HEK293 (cell line): ENCODE measurements at regions not wholly inside any gene's neighbourhood (a gene's known extent, or its start where the extent isn't known, plus 50 kb on each side); places are given as distances from the start of the nearest gene placed in this dataset.

ENCODE experiments used
- CTCF ChIA-PET: fragments of 350-600 bp; formaldehyde crosslinking; extraction: SDS; loops from one replicate; lab custom pipeline; 2021; ENCODE audit warnings: antibody characterized with exemption; lab: Yijun Ruan, JAX
- POLR2A ChIA-PET: fragments of 300-600 bp; formaldehyde crosslinking; extraction: SDS; loops from one replicate; lab custom pipeline; 2020; ENCODE audit warnings: antibody characterized with exemption, inconsistent platforms; lab: Yijun Ruan, JAX
- H3K27ac ChIP-seq: fragments of 200-500 bp; sonication (Bioruptor generic); 2 replicates; pipeline ENCODE4 v1.5.1; 2014; ENCODE audit warnings: low read depth, low read length, control low read depth, inconsistent platforms; ENCODE audit errors: extremely low read depth
- H3K36me3 ChIP-seq, 2 experiments: fragments of 200-500 bp in 1 of 2; sonication (Bioruptor generic) in 1 of 2; 1 replicate in 1 of 2; 2 replicates in 1 of 2; pipeline ENCODE4 v1.5.1; 2014 to 2017; ENCODE audit warnings: inconsistent platforms in 2 of 2, low read length in 2 of 2; ENCODE audit not compliant: control insufficient read depth in 2 of 2, insufficient read depth in 1 of 2
- H3K4me1 ChIP-seq: fragments of 200-500 bp; sonication (Bioruptor generic); 2 replicates; pipeline ENCODE4 v1.5.1; 2014; ENCODE audit warnings: mild to moderate bottlenecking, low read length, inconsistent platforms; ENCODE audit not compliant: control insufficient read depth, insufficient read depth
- H3K4me3 ChIP-seq: 2 replicates; pipeline ENCODE4 v1.5.1; 2011; ENCODE audit warnings: low read depth, mild to moderate bottlenecking, control low read depth, low read length, moderate library complexity
- H3K9me3 ChIP-seq: fragments of 200-500 bp; sonication (Bioruptor generic); 2 replicates; pipeline ENCODE4 v1.5.1; 2014; ENCODE audit warnings: low read depth, low read length, inconsistent platforms; ENCODE audit not compliant: control insufficient read depth, insufficient read depth
- CTCF ChIP-seq: fragments of 450-650 bp; formaldehyde crosslinking; IDR thresholded peaks from 2 replicates; pipeline ENCODE4 v1.5.1; 2016; ENCODE audit warnings: missing biosample characterization, missing genetic modification characterization
- GLI2 ChIP-seq: fragments of 450-650 bp; formaldehyde crosslinking; IDR thresholded peaks from 2 replicates; pipeline ENCODE4; 2017; ENCODE audit warnings: missing biosample characterization, missing genetic modification characterization, low read depth, borderline replicate concordance
- HOXA7 ChIP-seq: sonication (generic); formaldehyde crosslinking; IDR thresholded peaks from 2 replicates; pipeline ENCODE4 v1.8.1; 2022; ENCODE audit warnings: missing genetic modification reagents, borderline replicate concordance
- KLF9 ChIP-seq: fragments of 450-650 bp; formaldehyde crosslinking; IDR thresholded peaks from 2 replicates; pipeline ENCODE4 v1.5.1; 2016; ENCODE audit warnings: missing biosample characterization, missing genetic modification characterization, low read depth
- PRDM1 ChIP-seq: fragments of 450-650 bp; formaldehyde crosslinking; IDR thresholded peaks from 2 replicates; pipeline ENCODE4; 2016; ENCODE audit warnings: missing biosample characterization, missing genetic modification characterization
- SETDB1 ChIP-seq: IDR thresholded peaks from one replicate; pipeline ENCODE4 v1.6.1; 2017; ENCODE audit warnings: mild to moderate bottlenecking, low read length, moderate library complexity, mixed read lengths; ENCODE audit not compliant: insufficient read length
- ZFP3 ChIP-seq: fragments of 450-650 bp; formaldehyde crosslinking; IDR thresholded peaks from 2 replicates; pipeline ENCODE4 v1.5.1; 2016; ENCODE audit warnings: low read depth, missing biosample characterization, missing genetic modification characterization
- ZFP41 ChIP-seq: fragments of 450-650 bp; formaldehyde crosslinking; IDR thresholded peaks from 2 replicates; pipeline ENCODE4 v1.5.1; 2016; ENCODE audit warnings: missing biosample characterization, missing genetic modification characterization, borderline replicate concordance
- ZFP69B ChIP-seq: fragments of 450-650 bp; formaldehyde crosslinking; IDR thresholded peaks from 2 replicates; pipeline ENCODE4 v1.5.1; 2016; ENCODE audit warnings: missing biosample characterization, missing genetic modification characterization
- ZNF140 ChIP-seq: fragments of 450-650 bp; formaldehyde crosslinking; IDR thresholded peaks from 2 replicates; pipeline ENCODE4 v1.5.1; 2016; ENCODE audit warnings: missing biosample characterization, missing genetic modification characterization
- ZNF184 ChIP-seq: fragments of 450-650 bp; IDR thresholded peaks from 2 replicates; pipeline ENCODE4 v1.5.1; 2018; ENCODE audit warnings: missing biosample characterization, mild to moderate bottlenecking, missing genetic modification characterization
- ZNF311 ChIP-seq: fragments of 450-650 bp; formaldehyde crosslinking; IDR thresholded peaks from 2 replicates; pipeline ENCODE4 v1.5.1; 2017; ENCODE audit warnings: missing biosample characterization, missing genetic modification characterization, borderline replicate concordance
- ZNF366 ChIP-seq: fragments of 450-650 bp; formaldehyde crosslinking; conservative IDR thresholded peaks from 2 replicates; pipeline ENCODE4 v1.5.1; 2016; ENCODE audit warnings: missing biosample characterization, missing genetic modification characterization
- ZNF548 ChIP-seq: fragments of 450-650 bp; formaldehyde crosslinking; IDR thresholded peaks from 2 replicates; pipeline ENCODE4 v1.5.1; 2016; ENCODE audit warnings: missing biosample characterization, missing genetic modification characterization
- ZNF580 ChIP-seq: fragments of 450-650 bp; formaldehyde crosslinking; IDR thresholded peaks from 2 replicates; pipeline ENCODE4 v1.5.1; 2016; ENCODE audit warnings: missing biosample characterization, missing genetic modification characterization
- ZNF626 ChIP-seq: fragments of 450-650 bp; sonication (Bioruptor Pico); formaldehyde crosslinking; IDR thresholded peaks from 2 replicates; pipeline ENCODE4 v1.5.1; 2018; ENCODE audit warnings: missing biosample characterization, missing genetic modification characterization, inconsistent platforms
- ZNF677 ChIP-seq: fragments of 450-650 bp; IDR thresholded peaks from 2 replicates; pipeline ENCODE4 v1.5.0; 2018; ENCODE audit warnings: missing biosample characterization, mild to moderate bottlenecking, missing genetic modification characterization, moderate library complexity
- ZNF768 ChIP-seq: fragments of 450-650 bp; formaldehyde crosslinking; IDR thresholded peaks from 2 replicates; pipeline ENCODE4 v1.5.1; 2018; ENCODE audit warnings: missing biosample characterization, mild to moderate bottlenecking, missing genetic modification characterization
- ZSCAN18 ChIP-seq: fragments of 450-650 bp; formaldehyde crosslinking; IDR thresholded peaks from 2 replicates; pipeline ENCODE4 v1.5.1; 2016; ENCODE audit warnings: missing biosample characterization, missing genetic modification characterization
- TF ChIP-seq, protein P1 (sequence below): fragments of 450-650 bp; formaldehyde crosslinking; IDR thresholded peaks from 2 replicates; pipeline ENCODE4 v1.5.1; 2017; ENCODE audit warnings: missing biosample characterization, missing genetic modification characterization
- TF ChIP-seq, protein P2 (sequence below): fragments of 450-650 bp; formaldehyde crosslinking; IDR thresholded peaks from 2 replicates; pipeline ENCODE4 v1.5.1; 2016; ENCODE audit warnings: missing biosample characterization, missing genetic modification characterization
- TF ChIP-seq, protein P3 (sequence below): fragments of 450-650 bp; formaldehyde crosslinking; IDR thresholded peaks from 2 replicates; pipeline ENCODE4 v1.5.1; 2016; ENCODE audit warnings: missing biosample characterization, missing genetic modification characterization
- TF ChIP-seq, protein P4 (sequence below): fragments of 450-650 bp; formaldehyde crosslinking; conservative IDR thresholded peaks from 2 replicates; pipeline ENCODE4 v1.5.1; 2016; ENCODE audit warnings: low read depth, missing biosample characterization, missing genetic modification characterization

GRCh38 chr4:114034189-114034588 lies 54.7 kb upstream of the ARSJ start:
- POLR2A ChIA-PET, result interaction anchor here (0.6 kb wide), 1 partner anchor 20 kb away, joined by 4 read pairs; no protein-coding TSS in a partner anchor
- Histone ChIP-seq H3K4me1 (no peaks in the 10 kb centered on the region), H3K36me3 (no peaks in the 10 kb centered on the region)
- TF ChIP-seq ZNF184 (tag by site-specific recombination) (no peak), ZFP3 (tag by site-specific recombination) (no peak), ZNF580 (tag by site-specific recombination) (no peak), ZNF626 (tag by site-specific recombination) (no peak), SETDB1 (no peak), CTCF (tag by site-specific recombination) (no peak), ZFP69B (no peak), ZSCAN18 (tag by site-specific recombination) (no peak), ZNF768 (no peak), ZFP41 (tag by site-specific recombination) (no peak), ZNF311 (no peak), ZNF548 (no peak), ZNF140 (tag by site-specific recombination) (no peak), KLF9 (tag by site-specific recombination) (no peak), ZNF677 (tag by site-specific recombination) (no peak), HOXA7 (no peak)
- TF ChIP-seq, protein P1, sequence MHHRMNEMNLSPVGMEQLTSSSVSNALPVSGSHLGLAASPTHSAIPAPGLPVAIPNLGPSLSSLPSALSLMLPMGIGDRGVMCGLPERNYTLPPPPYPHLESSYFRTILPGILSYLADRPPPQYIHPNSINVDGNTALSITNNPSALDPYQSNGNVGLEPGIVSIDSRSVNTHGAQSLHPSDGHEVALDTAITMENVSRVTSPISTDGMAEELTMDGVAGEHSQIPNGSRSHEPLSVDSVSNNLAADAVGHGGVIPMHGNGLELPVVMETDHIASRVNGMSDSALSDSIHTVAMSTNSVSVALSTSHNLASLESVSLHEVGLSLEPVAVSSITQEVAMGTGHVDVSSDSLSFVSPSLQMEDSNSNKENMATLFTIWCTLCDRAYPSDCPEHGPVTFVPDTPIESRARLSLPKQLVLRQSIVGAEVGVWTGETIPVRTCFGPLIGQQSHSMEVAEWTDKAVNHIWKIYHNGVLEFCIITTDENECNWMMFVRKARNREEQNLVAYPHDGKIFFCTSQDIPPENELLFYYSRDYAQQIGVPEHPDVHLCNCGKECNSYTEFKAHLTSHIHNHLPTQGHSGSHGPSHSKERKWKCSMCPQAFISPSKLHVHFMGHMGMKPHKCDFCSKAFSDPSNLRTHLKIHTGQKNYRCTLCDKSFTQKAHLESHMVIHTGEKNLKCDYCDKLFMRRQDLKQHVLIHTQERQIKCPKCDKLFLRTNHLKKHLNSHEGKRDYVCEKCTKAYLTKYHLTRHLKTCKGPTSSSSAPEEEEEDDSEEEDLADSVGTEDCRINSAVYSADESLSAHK (tag by site-specific recombination), result no peak
- TF ChIP-seq, protein P2, sequence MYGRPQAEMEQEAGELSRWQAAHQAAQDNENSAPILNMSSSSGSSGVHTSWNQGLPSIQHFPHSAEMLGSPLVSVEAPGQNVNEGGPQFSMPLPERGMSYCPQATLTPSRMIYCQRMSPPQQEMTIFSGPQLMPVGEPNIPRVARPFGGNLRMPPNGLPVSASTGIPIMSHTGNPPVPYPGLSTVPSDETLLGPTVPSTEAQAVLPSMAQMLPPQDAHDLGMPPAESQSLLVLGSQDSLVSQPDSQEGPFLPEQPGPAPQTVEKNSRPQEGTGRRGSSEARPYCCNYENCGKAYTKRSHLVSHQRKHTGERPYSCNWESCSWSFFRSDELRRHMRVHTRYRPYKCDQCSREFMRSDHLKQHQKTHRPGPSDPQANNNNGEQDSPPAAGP, result no peak
- TF ChIP-seq, all 188 proteins: peak for 0
- Histone ChIP-seq H3K27ac (no peak overlapping the region), H3K9me3 (no peaks in the 10 kb centered on the region), H3K4me3 (no peak overlapping the region)
- CTCF ChIA-PET, result no interaction called here

- POLR2A ChIA-PET, result no interaction called here
- H3K36me3 ChIP-seq, result no peaks in the 10 kb centered on the region
- H3K27ac ChIP-seq, result no peak overlapping the region
- no peak for TF ChIP-seq ZNF366 (tag by site-specific recombination)
- no peak for TF ChIP-seq GLI2 (tag by site-specific recombination)
- TF ChIP-seq, protein P3, sequence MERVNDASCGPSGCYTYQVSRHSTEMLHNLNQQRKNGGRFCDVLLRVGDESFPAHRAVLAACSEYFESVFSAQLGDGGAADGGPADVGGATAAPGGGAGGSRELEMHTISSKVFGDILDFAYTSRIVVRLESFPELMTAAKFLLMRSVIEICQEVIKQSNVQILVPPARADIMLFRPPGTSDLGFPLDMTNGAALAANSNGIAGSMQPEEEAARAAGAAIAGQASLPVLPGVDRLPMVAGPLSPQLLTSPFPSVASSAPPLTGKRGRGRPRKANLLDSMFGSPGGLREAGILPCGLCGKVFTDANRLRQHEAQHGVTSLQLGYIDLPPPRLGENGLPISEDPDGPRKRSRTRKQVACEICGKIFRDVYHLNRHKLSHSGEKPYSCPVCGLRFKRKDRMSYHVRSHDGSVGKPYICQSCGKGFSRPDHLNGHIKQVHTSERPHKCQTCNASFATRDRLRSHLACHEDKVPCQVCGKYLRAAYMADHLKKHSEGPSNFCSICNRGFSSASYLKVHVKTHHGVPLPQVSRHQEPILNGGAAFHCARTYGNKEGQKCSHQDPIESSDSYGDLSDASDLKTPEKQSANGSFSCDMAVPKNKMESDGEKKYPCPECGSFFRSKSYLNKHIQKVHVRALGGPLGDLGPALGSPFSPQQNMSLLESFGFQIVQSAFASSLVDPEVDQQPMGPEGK (tag by site-specific recombination), result no peak
- TF ChIP-seq, protein P4, sequence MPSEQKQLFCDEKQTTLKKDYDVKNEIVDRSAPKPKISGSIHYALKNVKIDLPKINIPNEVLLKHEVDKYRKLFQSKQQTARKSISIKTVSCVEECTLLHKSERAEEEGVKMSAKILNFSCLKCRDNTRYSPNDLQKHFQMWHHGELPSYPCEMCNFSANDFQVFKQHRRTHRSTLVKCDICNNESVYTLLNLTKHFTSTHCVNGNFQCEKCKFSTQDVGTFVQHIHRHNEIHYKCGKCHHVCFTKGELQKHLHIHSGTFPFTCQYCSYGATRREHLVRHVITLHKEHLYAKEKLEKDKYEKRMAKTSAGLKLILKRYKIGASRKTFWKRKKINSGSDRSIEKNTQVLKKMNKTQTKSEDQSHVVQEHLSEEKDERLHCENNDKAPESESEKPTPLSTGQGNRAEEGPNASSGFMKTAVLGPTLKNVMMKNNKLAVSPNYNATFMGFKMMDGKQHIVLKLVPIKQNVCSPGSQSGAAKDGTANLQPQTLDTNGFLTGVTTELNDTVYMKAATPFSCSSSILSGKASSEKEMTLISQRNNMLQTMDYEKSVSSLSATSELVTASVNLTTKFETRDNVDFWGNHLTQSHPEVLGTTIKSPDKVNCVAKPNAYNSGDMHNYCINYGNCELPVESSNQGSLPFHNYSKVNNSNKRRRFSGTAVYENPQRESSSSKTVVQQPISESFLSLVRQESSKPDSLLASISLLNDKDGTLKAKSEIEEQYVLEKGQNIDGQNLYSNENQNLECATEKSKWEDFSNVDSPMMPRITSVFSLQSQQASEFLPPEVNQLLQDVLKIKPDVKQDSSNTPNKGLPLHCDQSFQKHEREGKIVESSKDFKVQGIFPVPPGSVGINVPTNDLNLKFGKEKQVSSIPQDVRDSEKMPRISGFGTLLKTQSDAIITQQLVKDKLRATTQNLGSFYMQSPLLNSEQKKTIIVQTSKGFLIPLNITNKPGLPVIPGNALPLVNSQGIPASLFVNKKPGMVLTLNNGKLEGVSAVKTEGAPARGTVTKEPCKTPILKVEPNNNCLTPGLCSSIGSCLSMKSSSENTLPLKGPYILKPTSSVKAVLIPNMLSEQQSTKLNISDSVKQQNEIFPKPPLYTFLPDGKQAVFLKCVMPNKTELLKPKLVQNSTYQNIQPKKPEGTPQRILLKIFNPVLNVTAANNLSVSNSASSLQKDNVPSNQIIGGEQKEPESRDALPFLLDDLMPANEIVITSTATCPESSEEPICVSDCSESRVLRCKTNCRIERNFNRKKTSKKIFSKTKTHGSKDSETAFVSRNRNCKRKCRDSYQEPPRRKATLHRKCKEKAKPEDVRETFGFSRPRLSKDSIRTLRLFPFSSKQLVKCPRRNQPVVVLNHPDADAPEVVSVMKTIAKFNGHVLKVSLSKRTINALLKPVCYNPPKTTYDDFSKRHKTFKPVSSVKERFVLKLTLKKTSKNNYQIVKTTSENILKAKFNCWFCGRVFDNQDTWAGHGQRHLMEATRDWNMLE (tag by site-specific recombination), result no peak
- no peak for TF ChIP-seq PRDM1 (tag by site-specific recombination)
- no peaks in the 10 kb centered on the region for H3K9me3 ChIP-seq
- no peak overlapping the region for H3K4me3 ChIP-seq
- CTCF ChIA-PET, result no interaction called here
- H3K4me1 ChIP-seq, result no peaks in the 10 kb centered on the region
Measured at GRCh38 chr4:114036426-114036825, 57.0 kb upstream of the ARSJ start.
